Neuron (in vitro differentiated cells): ENCODE measurements at regions not wholly inside any gene's neighbourhood (a gene's known extent, or its start where the extent isn't known, plus 50 kb on each side); places are given as distances from the start of the nearest gene placed in this dataset.
A peak's percentile ranks its signal among the peaks of the same experiment; 100 is the strongest.

Experiments
- H2AFZ ChIP-seq: one replicate; pipeline ENCODE4 v1.6.1; 2013; ENCODE audit warnings: low read depth, mild to moderate bottlenecking, inconsistent platforms, low read length, moderate library complexity
- H3K27me3 ChIP-seq: one replicate; pipeline ENCODE4 v1.6.1; 2013; ENCODE audit warnings: low read length; ENCODE audit not compliant: insufficient read depth
- H3K36me3 ChIP-seq: one replicate; pipeline ENCODE4 v1.6.1; 2013; ENCODE audit warnings: low read length; ENCODE audit not compliant: insufficient read depth
- H3K4me1 ChIP-seq: one replicate; pipeline ENCODE4 v1.6.1; 2013; ENCODE audit warnings: low read length; ENCODE audit not compliant: insufficient read depth
- H3K4me3 ChIP-seq: 2 replicates; pipeline ENCODE4 v1.5.1; 2013; ENCODE audit warnings: mild to moderate bottlenecking, low read length, moderate library complexity
- H3K9me3 ChIP-seq: one replicate; pipeline ENCODE4 v1.6.1; 2013; ENCODE audit warnings: low read length

GRCh38 chr2:221818616-221819320 lies 246.7 kb upstream of the EPHA4 start:
- no peaks in the 10 kb centered on the region for H3K36me3 ChIP-seq
- H3K4me1 ChIP-seq = no peaks in the 10 kb centered on the region
- H3K4me3 ChIP-seq = no peak overlapping the region
- no peaks in the 10 kb centered on the region for H3K27me3 ChIP-seq
- H2AFZ ChIP-seq = no peak overlapping the region
- no peaks in the 10 kb centered on the region for H3K9me3 ChIP-seq

- no peaks in the 10 kb centered on the region for H3K36me3 ChIP-seq
- no peak overlapping the region for H3K4me3 ChIP-seq
- H2AFZ ChIP-seq = no peak overlapping the region
- H3K4me1 ChIP-seq = no peaks in the 10 kb centered on the region
- H3K9me3 ChIP-seq = no peaks in the 10 kb centered on the region
- no peaks in the 10 kb centered on the region for H3K27me3 ChIP-seq
These were observed 245.8 kb upstream of the EPHA4 start for GRCh38 chr2:221817878-221818277.

GRCh38 chr2:221817052-221817451 lies 244.9 kb upstream of the EPHA4 start:
- H3K4me3 ChIP-seq = no peak overlapping the region
- no peaks in the 10 kb centered on the region for H3K27me3 ChIP-seq
- no peaks in the 10 kb centered on the region for H3K36me3 ChIP-seq
- H3K9me3 ChIP-seq = no peaks in the 10 kb centered on the region
- no peak overlapping the region for H2AFZ ChIP-seq
- no peaks in the 10 kb centered on the region for H3K4me1 ChIP-seq

GRCh38 chr2:221816566-221816965 lies 244.5 kb upstream of the EPHA4 start:
- no peaks in the 10 kb centered on the region for H3K36me3 ChIP-seq
- no peaks in the 10 kb centered on the region for H3K9me3 ChIP-seq
- no peaks in the 10 kb centered on the region for H3K4me1 ChIP-seq
- H2AFZ ChIP-seq = no peak overlapping the region
- no peaks in the 10 kb centered on the region for H3K27me3 ChIP-seq
- H3K4me3 ChIP-seq = no peak overlapping the region

- Histone ChIP-seq H2AFZ (no peak overlapping the region), H3K27me3 (no peaks in the 10 kb centered on the region), H3K36me3 (no peaks in the 10 kb centered on the region), H3K4me3 (no peak overlapping the region), H3K9me3 (no peaks in the 10 kb centered on the region), H3K4me1 (no peaks in the 10 kb centered on the region)
These were observed 238.5 kb upstream of the EPHA4 start for GRCh38 chr2:221810650-221811049.

DNA sequence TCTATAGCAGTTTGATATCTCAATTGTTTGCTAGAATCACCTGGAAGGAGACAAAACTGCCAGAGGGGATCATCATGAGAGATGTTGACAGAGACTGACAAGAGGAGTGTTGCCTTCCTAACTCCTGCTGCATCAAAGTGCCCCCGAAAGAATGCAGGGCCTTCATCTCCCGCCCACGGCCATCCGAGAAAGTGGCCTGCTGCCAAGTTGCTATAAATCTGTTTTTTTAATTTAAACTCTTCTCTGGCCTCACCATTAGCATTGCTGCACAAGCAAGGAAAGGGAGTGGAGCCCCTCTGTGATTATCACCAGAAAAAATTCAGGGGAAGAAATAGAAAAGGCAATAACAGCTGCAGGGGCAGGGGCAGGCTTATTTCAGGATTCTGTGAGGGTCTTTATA lies 238.1 kb upstream of the EPHA4 start:
- no peaks in the 10 kb centered on the region for H3K9me3 ChIP-seq
- H3K27me3 ChIP-seq = no peaks in the 10 kb centered on the region
- no peak overlapping the region for H2AFZ ChIP-seq
- H3K36me3 ChIP-seq = no peaks in the 10 kb centered on the region
- H3K4me1 ChIP-seq = no peaks in the 10 kb centered on the region
- no peak overlapping the region for H3K4me3 ChIP-seq

DNA sequence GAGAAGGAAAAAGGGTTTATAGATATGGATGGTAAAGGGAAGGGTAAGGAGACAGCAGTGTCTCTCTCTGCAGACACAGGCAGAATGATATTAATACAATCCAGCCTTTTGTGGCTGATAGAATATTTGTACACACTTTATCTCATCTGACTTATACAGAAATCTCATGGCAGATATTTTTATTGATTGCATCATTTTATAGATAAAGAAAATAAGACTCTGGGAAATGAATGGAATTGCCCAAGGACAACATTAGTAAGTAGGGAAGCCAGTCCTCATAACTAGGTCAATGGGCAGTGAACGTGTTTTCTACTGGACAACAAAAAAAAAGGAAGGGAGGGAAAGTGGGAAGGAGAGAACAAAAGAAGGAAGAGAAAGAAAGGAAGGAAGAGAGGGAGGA lies 236.4 kb upstream of the EPHA4 start:
- Histone ChIP-seq H2AFZ (no peak overlapping the region), H3K4me3 (no peak overlapping the region), H3K27me3 (no peaks in the 10 kb centered on the region), H3K4me1 (no peaks in the 10 kb centered on the region), H3K9me3 (no peaks in the 10 kb centered on the region), H3K36me3 (no peaks in the 10 kb centered on the region)

GRCh38 chr2:221807706-221808105 lies 235.6 kb upstream of the EPHA4 start:
- no peaks in the 10 kb centered on the region for H3K4me1 ChIP-seq
- no peak overlapping the region for H3K4me3 ChIP-seq
- no peaks in the 10 kb centered on the region for H3K27me3 ChIP-seq
- H3K9me3 ChIP-seq = no peaks in the 10 kb centered on the region
- H2AFZ ChIP-seq = no peak overlapping the region
- H3K36me3 ChIP-seq = no peaks in the 10 kb centered on the region

DNA sequence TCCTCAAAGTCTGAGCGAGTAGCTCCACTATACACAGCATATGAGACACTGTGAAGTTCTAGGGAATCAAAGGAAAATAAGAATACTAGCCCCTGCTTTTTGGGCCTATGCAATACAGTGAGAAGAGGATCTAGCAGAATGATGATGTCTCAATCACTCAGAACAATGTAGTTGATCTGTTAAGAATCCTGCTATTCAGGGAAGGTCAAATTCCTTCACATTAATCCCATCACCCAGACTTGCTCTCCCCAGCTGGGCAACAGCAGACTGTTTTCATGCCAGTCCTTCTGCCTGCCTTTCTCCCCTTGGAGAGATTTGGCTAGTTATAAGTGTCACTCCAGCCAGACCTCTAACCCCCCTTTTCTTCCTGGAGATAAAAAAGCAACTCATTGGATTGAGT lies 230.0 kb upstream of the EPHA4 start:
- Histone ChIP-seq H2AFZ (no peak overlapping the region), H3K27me3 (no peaks in the 10 kb centered on the region), H3K4me3 (no peak overlapping the region), H3K9me3 (no peaks in the 10 kb centered on the region), H3K36me3 (no peaks in the 10 kb centered on the region), H3K4me1 (peaks cover 8% of the 10 kb centered on the region)

DNA sequence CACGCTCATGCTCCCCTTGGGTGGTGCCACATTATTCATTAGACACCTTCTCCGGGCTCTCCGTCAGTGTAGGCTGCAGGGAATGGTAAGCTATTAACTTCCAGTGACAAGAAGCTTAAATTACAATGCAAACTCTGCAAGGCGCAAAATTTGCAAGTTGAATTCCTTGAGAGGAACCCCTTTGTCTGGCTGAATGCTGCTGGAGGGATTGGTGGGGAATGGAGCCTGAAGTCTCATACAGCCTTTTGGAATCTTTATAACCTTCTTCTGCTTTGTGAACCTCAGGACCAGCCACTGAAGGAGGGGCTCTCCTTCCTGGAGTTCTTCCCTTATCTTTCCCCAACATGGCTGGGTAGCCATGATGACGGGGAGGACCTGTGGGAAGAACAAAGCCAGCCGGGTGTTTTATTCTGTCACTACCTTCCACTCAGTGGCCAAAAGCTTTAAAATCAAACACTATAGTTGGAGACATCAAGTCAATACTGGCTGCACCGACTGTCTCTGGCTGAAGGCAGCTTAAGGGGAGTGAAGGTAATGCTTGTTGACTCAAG lies 220.9 kb upstream of the EPHA4 start:
- H3K36me3 ChIP-seq = no peaks in the 10 kb centered on the region
- peaks cover 7% of the 10 kb centered on the region for H3K4me1 ChIP-seq
- H2AFZ ChIP-seq = peak overlapping the region; percentile 65
- H3K9me3 ChIP-seq = no peaks in the 10 kb centered on the region
- H3K4me3 ChIP-seq = no peak overlapping the region
- H3K27me3 ChIP-seq = no peaks in the 10 kb centered on the region

- no peaks in the 10 kb centered on the region for H3K36me3 ChIP-seq
- H3K27me3 ChIP-seq = no peaks in the 10 kb centered on the region
- peaks cover 7% of the 10 kb centered on the region for H3K4me1 ChIP-seq
- no peak overlapping the region for H3K4me3 ChIP-seq
- H3K9me3 ChIP-seq = no peaks in the 10 kb centered on the region
- no peak overlapping the region for H2AFZ ChIP-seq
These were observed 219.7 kb upstream of the EPHA4 start for GRCh38 chr2:221791844-221792243.

DNA sequence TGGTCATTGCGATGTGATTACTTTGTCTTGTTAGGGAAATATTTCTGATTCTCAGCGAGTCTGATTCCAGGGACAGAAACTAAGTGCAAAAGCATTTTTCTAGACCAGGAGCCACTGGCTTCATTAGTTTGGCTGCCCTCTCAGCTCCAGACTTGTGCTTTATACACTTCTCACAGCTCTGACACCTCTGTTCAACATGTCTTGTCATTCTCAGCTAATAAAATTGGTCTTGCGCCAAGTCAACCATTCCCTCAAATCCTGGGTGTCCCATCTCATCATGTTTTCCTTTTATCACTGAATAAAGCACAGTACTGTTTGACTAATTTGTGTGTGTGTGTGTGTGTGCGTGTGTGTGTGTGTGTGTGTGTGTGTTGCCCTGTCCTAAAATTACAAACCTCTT lies 215.5 kb upstream of the EPHA4 start:
- Histone ChIP-seq H3K4me1 (no peaks in the 10 kb centered on the region), H2AFZ (no peak overlapping the region), H3K27me3 (no peaks in the 10 kb centered on the region), H3K36me3 (no peaks in the 10 kb centered on the region), H3K4me3 (no peak overlapping the region), H3K9me3 (no peaks in the 10 kb centered on the region)

GRCh38 chr2:221786297-221786926 lies 214.3 kb upstream of the EPHA4 start:
- Histone ChIP-seq H3K4me1 (no peaks in the 10 kb centered on the region), H3K36me3 (no peaks in the 10 kb centered on the region), H3K4me3 (no peak overlapping the region), H3K9me3 (no peaks in the 10 kb centered on the region), H3K27me3 (no peaks in the 10 kb centered on the region), H2AFZ (no peak overlapping the region)
